K562 (cell line): ENCODE measurements at regions not wholly inside any gene's neighbourhood (a gene's known extent, or its start where the extent isn't known, plus 50 kb on each side); places are given as distances from the start of the nearest gene placed in this dataset.

Experiments used
- ATAC-seq: fragments of 200-7000 bp; cut with Tn5 transposase; 3 replicates; pipeline ENCODE4 v1.9.1; 2020; ENCODE audit warnings: moderate library complexity
- BruUV-seq: library from RNA; stranded (reverse); fragments of 400-500 nt; replicated peaks from 2 replicates; lab custom pipeline; 2021; lab: Mats Ljungman, UMichigan
- CTCF ChIA-PET: fragments of 300-600 bp; formaldehyde crosslinking; extraction: SDS; loops from one replicate; lab custom pipeline; 2021; ENCODE audit warnings: low intra/inter-chr PET ratio; lab: Yijun Ruan, JAX
- POLR2A ChIA-PET: fragments of 300-600, 350-650 bp; sonication (Branson Sonifier 250); formaldehyde crosslinking; extraction: SDS; loops from one replicate; lab custom pipeline; 2021; ENCODE audit warnings: antibody characterized with exemption, inconsistent platforms; lab: Yijun Ruan, JAX
- DNase-seq, 4 experiments: peaks; one replicate each; pipeline versions ENCODE4 v3.0.0 to v3.0.0-alpha.2; 2011 to 2018; ENCODE audit warnings: low spot score in 3 of 4, mixed read lengths in 3 of 4; ENCODE audit errors: extremely low read depth in 1 of 4
- FAIRE-seq: peaks from 2 replicates; lab custom pipeline; 2011; peaks lifted over from hg19 to GRCh38; lab: Jason Lieb, UNC
- H2AFZ ChIP-seq: 2 replicates; pipeline ENCODE4 v1.6.0; 2011; ENCODE audit warnings: low read depth, low read length, control low read depth, inconsistent platforms
- H3K27ac ChIP-seq: fragments of 200-600 bp; 3 replicates; pipeline ENCODE4 v1.8.0; 2011; ENCODE audit warnings: low read depth, mild to moderate bottlenecking, control low read depth, inconsistent platforms, low read length, moderate library complexity, mixed read lengths; ENCODE audit errors: extremely low read depth
- H3K27me3 ChIP-seq, 2 experiments: fragments of 300-600 bp in 1 of 2; 2 replicates in 1 of 2; 3 replicates in 1 of 2; pipeline versions ENCODE4 v1.6.0 to v1.8.0; 2011; ENCODE audit warnings: inconsistent platforms in 2 of 2, low read length in 2 of 2, mild to moderate bottlenecking in 1 of 2, mixed read lengths in 1 of 2, moderate library complexity in 1 of 2; ENCODE audit not compliant: control insufficient read depth in 2 of 2, insufficient read depth in 2 of 2
- H3K36me3 ChIP-seq: fragments of 300-600 bp; 3 replicates; pipeline ENCODE4 v1.8.0; 2011; ENCODE audit warnings: mild to moderate bottlenecking, low read length, inconsistent platforms; ENCODE audit not compliant: control insufficient read depth, insufficient read depth
- H3K4me1 ChIP-seq, 2 experiments: fragments of 200-600 bp in 1 of 2; replicated peaks in 1 of 2; 2 replicates in 1 of 2; 3 replicates in 1 of 2; pipeline versions ENCODE4 v1.5.1 to v1.8.0; 2011; ENCODE audit warnings: inconsistent platforms in 2 of 2, low read length in 2 of 2, mild to moderate bottlenecking in 1 of 2, mixed read lengths in 1 of 2, moderate library complexity in 1 of 2; ENCODE audit not compliant: control insufficient read depth in 2 of 2, insufficient read depth in 2 of 2
- H3K4me2 ChIP-seq: 2 replicates; pipeline ENCODE4 v1.6.1; 2011; ENCODE audit warnings: low read length, control low read depth, inconsistent platforms, mixed read lengths; ENCODE audit not compliant: insufficient read depth
- H3K4me3 ChIP-seq: fragments of 200-600 bp; sonication (generic), shearing (Covaris generic); 2 replicates; pipeline ENCODE4 v1.5.1; 2016; ENCODE audit warnings: control low read depth, inconsistent platforms
- H3K79me2 ChIP-seq: fragments of 200-600 bp; 3 replicates; pipeline ENCODE4 v1.8.0; 2011; ENCODE audit warnings: low read length, inconsistent platforms; ENCODE audit not compliant: control insufficient read depth, insufficient read depth
- H3K9ac ChIP-seq, 2 experiments: 2 replicates each; pipeline versions ENCODE4 v1.6.0 to v1.6.1; 2011; ENCODE audit warnings: low read depth in 2 of 2, low read length in 2 of 2, control low read depth in 1 of 2, inconsistent platforms in 1 of 2, mild to moderate bottlenecking in 1 of 2, mixed read lengths in 1 of 2; ENCODE audit not compliant: insufficient read depth in 1 of 2
- H3K9me1 ChIP-seq: one replicate; pipeline ENCODE4 v1.6.0; 2011; ENCODE audit warnings: inconsistent platforms, mild to moderate bottlenecking, low read length, moderate library complexity; ENCODE audit not compliant: control insufficient read depth, insufficient read depth
- H3K9me3 ChIP-seq: replicated peaks from 2 replicates; pipeline ENCODE4 v1.5.1; 2011; ENCODE audit warnings: low read depth, low read length, inconsistent platforms; ENCODE audit not compliant: control insufficient read depth, insufficient read depth
- H4K20me1 ChIP-seq: replicated peaks from 2 replicates; pipeline ENCODE4 v1.6.1; 2011; ENCODE audit warnings: low read length, inconsistent platforms, mixed read lengths; ENCODE audit not compliant: control insufficient read depth, insufficient read depth
- CBX8 ChIP-seq: fragments of 200-600 bp; sonication (generic); IDR thresholded peaks from 2 replicates; pipeline ENCODE4 v1.6.1; 2012; ENCODE audit warnings: borderline replicate concordance, mixed run types, low read depth, mild to moderate bottlenecking, moderate library complexity, mixed read lengths, low read length, control low read depth, inconsistent platforms; ENCODE audit not compliant: poor library complexity, severe bottlenecking; ENCODE audit errors: extremely low read depth
- CREB1 ChIP-seq, 2 experiments: sonication (generic) in 1 of 2; formaldehyde crosslinking in 1 of 2; IDR thresholded peaks; 2 replicates each; pipeline versions ENCODE4 v1.6.1 to v1.8.0; 2012 to 2022; ENCODE audit warnings: inconsistent platforms in 1 of 2, mild to moderate bottlenecking in 1 of 2, missing genetic modification reagents in 1 of 2, moderate library complexity in 1 of 2
- CREM ChIP-seq: IDR thresholded peaks from 2 replicates; pipeline ENCODE4 v1.6.1; 2014; ENCODE audit warnings: antibody characterized with exemption, low read depth
- CTCF ChIP-seq, 3 experiments: IDR thresholded peaks in 2 of 3; conservative IDR thresholded peaks in 1 of 3; 2 replicates each; pipeline ENCODE4 v1.5.1; 2011 to 2012; ENCODE audit warnings: low read length in 3 of 3, mild to moderate bottlenecking in 3 of 3, control low read depth in 2 of 3, improper control_type of control experiment in 1 of 3, inconsistent platforms in 1 of 3, low read depth in 1 of 3, mixed read lengths in 1 of 3, moderate library complexity in 1 of 3; ENCODE audit not compliant: insufficient read depth in 2 of 3
- E2F1 ChIP-seq: sonication (generic); formaldehyde crosslinking; IDR thresholded peaks from 2 replicates; pipeline ENCODE4 v1.8.1; 2023; ENCODE audit warnings: mild to moderate bottlenecking, missing genetic modification reagents, moderate library complexity
- FUS ChIP-seq: fragments of 200-400 bp; formaldehyde crosslinking; optimal IDR thresholded peaks from 2 replicates; pipeline ENCODE3; 2017; ENCODE audit warnings: low read depth, low read length
- GATAD2A ChIP-seq: fragments of 450-650 bp; IDR thresholded peaks from 2 replicates; pipeline ENCODE4 v1.6.1; 2017
- MYC ChIP-seq, 2 experiments: fragments of 250-450 bp in 1 of 2; sonication (Bioruptor Pico) in 1 of 2; IDR thresholded peaks; 2 replicates each; pipeline versions ENCODE4 v1.5.1 to v1.6.1; 2012 to 2021; ENCODE audit warnings: low read depth in 2 of 2, borderline replicate concordance in 1 of 2, improper control_type of control experiment in 1 of 2, low read length in 1 of 2, mild to moderate bottlenecking in 1 of 2, moderate library complexity in 1 of 2
- NELFE ChIP-seq: IDR thresholded peaks from 2 replicates; pipeline ENCODE4 v1.6.1; 2011; ENCODE audit warnings: mild to moderate bottlenecking; ENCODE audit not compliant: insufficient read depth, insufficient read length
- RAD21 ChIP-seq, 2 experiments: fragments of 250-450 bp in 1 of 2; fragments of 450-650 bp in 1 of 2; sonication (Bioruptor Pico) in 1 of 2; formaldehyde crosslinking in 1 of 2; IDR thresholded peaks in 1 of 2; conservative IDR thresholded peaks in 1 of 2; 2 replicates each; pipeline versions ENCODE4 v1.4.0 to v1.8.0; 2020 to 2022; ENCODE audit warnings: mild to moderate bottlenecking in 2 of 2, moderate library complexity in 1 of 2
- SMAD3 ChIP-seq: fragments of 450-650 bp; formaldehyde crosslinking; conservative IDR thresholded peaks from 2 replicates; pipeline ENCODE4 v1.4.0; 2020; ENCODE audit warnings: mild to moderate bottlenecking
- USF2 ChIP-seq: sonication (generic); formaldehyde crosslinking; IDR thresholded peaks from 2 replicates; pipeline ENCODE4 v1.5.0; 2020; ENCODE audit warnings: missing genetic modification reagents
- ZNF224 ChIP-seq: sonication (generic); formaldehyde crosslinking; IDR thresholded peaks from 2 replicates; pipeline ENCODE4 v1.8.0; 2022; ENCODE audit warnings: mild to moderate bottlenecking, missing genetic modification reagents
- WGBS: fragments of 100-300 bp; shearing (Covaris generic); methylation state at CpG from one replicate; pipeline ENCODE4 v1.1.6; 2016; ENCODE audit warnings: low coverage, mixed read lengths; ENCODE audit not compliant: insufficient coverage; ENCODE audit errors: missing lambda C conversion rate; 5-methylcytosine and 5-hydroxymethylcytosine counted together
- in situ Hi-C: fragments of 300-500 bp; cut with MboI; formaldehyde crosslinking; loops from 4 replicates; pipeline ENCODE4 v1.15.0; 2018; ENCODE audit warnings: inconsistent platforms, mixed read lengths
- intact Hi-C: fragments of 100-400 bp; cut with micrococcal nuclease; formaldehyde crosslinking; loops from 2 replicates; pipeline ENCODE4 v1.14.2; 2022

GRCh38 chr5:26719803-26720202 lies 318.6 kb downstream of the CDH9 start (continued):
- TF ChIP-seq E2F1 (CRISPR knock-in tag), result no peak
- TF ChIP-seq MYC (IDR thresholded peaks at IDR 0.05; ENCODE audit: low read depth, low read length), result no peak
- no peak for TF ChIP-seq MYC (CRISPR knock-in tag; IDR thresholded peaks at IDR 0.05; ENCODE audit: borderline replicate concordance, low read depth)
- TF ChIP-seq USF2 (CRISPR knock-in tag), result no peak
- TF ChIP-seq CREB1 (IDR thresholded peaks at IDR 0.05), result no peak
- TF ChIP-seq CREB1 (CRISPR knock-in tag; IDR thresholded peaks at IDR 0.05), result no peak
- TF ChIP-seq GATAD2A, result no peak
- no peak for TF ChIP-seq NELFE
- no peak for TF ChIP-seq FUS
- TF ChIP-seq, all 486 proteins: peak for 0

- Histone ChIP-seq H3K4me3 (no peak overlapping the region), H3K9ac (no peak overlapping the region), H3K4me2 (no peak overlapping the region), H3K36me3 (no peaks in the 10 kb centered on the region), H3K4me1 (no peaks in the 10 kb centered on the region), H3K79me2 (no peaks in the 10 kb centered on the region), H3K27ac (no peak overlapping the region), H3K9me3 (no peaks in the 10 kb centered on the region), H3K9me1 (no peaks in the 10 kb centered on the region), H4K20me1 (no peaks in the 10 kb centered on the region), H3K27me3 (no peaks in the 10 kb centered on the region), H2AFZ (no peak overlapping the region)
- FAIRE-seq, result no peak
- no TSS peak for BruUV-seq
- 5% methylated on average over 2 of the region's 2 CpGs for WGBS
- ChIA-PET POLR2A (interaction anchor here (0.6 kb wide), 1 partner anchor 1086 kb away, joined by 3 read pairs; no protein-coding TSS in a partner anchor), CTCF (interaction anchor here (0.6 kb wide), 2 partner anchors 14 to 909 kb away, joined by 3 read pairs; no protein-coding TSS in a partner anchor)
- ATAC-seq, result peak; percentile 45; the same call in 1 of the 3 replicates
- peak; percentile 26 to 52 (median 32) for DNase-seq
- intact Hi-C loops, result no loop called here
- no peak for TF ChIP-seq SMAD3 (CRISPR knock-in tag)
- TF ChIP-seq CTCF (IDR thresholded peaks at IDR 0.05 in 2 of 3, conservative IDR thresholded peaks at IDR 0.05 in 1 of 3; ENCODE audit: insufficient read depth in 2 of 3, low read depth in 1 of 3, low read length in 3 of 3), result peak; percentile 47 to 57 (median 48); a peak in 4 of 6 replicates
- no peak for TF ChIP-seq CBX8
- no peak for TF ChIP-seq ZNF224 (CRISPR knock-in tag)
- peak; percentile 48 to 64 for TF ChIP-seq RAD21 (CRISPR knock-in tag; conservative IDR thresholded peaks at IDR 0.05 in 1 of 2, IDR thresholded peaks at IDR 0.05 in 1 of 2)
- 0 out of 2 replicates have a peak, but pooled peaks have one; percentile 22 for TF ChIP-seq CREM
- in situ Hi-C loops, result no loop called here
Observed at GRCh38 chr5:26700759-26701384, 337.5 kb downstream of the CDH9 start.
